GM12874 (cell line): ENCODE measurements at regions not wholly inside any gene's neighbourhood (a gene's known extent, or its start where the extent isn't known, plus 50 kb on each side); places are given as distances from the start of the nearest gene placed in this dataset.

Experiments
- CTCF ChIP-seq: IDR thresholded peaks from 2 replicates; pipeline ENCODE4 v1.5.1; 2011; ENCODE audit warnings: low read depth, mild to moderate bottlenecking, control low read depth, low read length, moderate library complexity; ENCODE audit not compliant: insufficient read depth

DNA sequence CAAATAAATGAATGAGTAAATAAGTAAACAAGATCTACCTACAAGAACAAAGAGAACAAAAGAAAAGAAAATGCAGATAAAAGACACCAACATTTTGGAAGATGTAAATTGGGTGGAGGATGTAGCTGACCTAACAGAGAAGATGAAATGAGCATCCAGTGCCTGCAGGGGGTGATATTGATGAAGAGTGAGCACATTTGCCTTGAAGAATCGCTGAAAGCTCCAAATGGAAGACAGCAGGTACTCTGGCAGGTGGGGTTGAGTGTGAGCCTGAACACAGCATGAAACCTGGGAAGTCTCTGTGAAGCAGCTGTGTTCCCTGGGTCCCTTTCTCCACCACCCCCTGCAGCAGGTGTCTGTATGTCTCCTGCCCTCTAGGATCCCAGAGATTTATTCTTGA lies 125.6 kb downstream of the NXNL2 start:
- TF ChIP-seq CTCF: no peak; the same call in 1 of the 2 replicates

DNA sequence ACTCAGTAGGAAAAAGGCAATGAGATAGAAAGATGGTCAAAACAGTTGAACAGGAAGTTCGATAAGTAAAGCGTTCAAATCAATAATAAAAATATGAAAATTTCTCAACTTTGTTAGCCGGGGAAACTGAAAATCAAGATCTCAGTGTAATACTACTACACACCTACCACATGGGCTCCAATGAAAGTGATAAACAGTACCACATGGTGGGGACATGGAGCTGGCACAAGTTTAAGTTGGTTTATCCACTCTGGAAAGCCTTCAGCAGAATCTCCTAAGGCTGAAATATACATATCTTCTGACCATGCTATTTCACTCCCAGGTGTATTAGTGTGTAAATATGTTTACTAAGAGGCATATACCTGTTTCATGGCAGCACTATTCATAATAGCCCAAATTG lies 126.8 kb downstream of the NXNL2 start:
- no peak for TF ChIP-seq CTCF

- no peak for TF ChIP-seq CTCF
Measured at GRCh38 chr9:88663771-88664419, 128.9 kb downstream of the NXNL2 start.

- no peak for TF ChIP-seq CTCF
Measured at GRCh38 chr9:88664773-88665172, 129.8 kb downstream of the NXNL2 start.

DNA sequence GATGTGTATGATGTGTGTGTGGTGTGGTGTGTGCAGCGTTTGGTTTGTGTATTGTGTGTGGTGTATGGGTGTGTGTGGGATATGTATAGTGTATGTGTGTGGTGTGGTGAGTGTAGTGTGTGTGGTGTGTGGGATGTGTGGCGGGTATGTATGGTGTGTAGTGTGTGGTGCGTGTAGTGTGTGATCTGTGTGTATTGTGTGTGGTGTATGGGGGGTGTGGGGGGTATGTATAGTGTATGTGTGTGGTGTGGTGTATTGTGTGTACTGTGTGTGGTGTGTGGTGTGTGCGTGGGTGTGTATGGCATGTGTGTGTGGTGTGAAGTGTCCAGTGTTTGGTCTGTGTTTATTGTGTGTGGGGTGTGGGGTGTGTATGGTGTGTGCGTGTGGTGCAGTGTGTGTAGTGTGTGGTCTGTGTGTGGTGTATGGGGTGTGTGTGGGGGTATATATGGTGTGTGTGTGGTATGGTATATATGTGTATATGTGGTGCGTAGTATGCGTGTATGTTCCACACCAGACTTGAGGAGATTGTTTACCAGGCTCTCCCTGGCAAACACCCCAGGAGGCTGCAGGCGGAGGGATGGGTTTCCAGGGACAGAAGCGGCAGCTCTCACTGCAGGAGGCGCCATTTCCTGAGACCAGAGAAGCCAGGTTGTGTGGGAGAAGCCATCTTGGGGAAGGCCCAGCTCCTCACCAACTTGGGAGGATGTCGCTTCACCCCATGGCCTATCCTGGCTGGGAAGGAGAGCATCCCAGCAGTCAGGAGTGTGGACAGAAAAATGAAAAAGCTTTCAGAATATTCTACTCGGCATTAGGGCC lies 138.1 kb downstream of the NXNL2 start:
- TF ChIP-seq CTCF: no peak

- no peak for TF ChIP-seq CTCF
Measured at GRCh38 chr9:88673886-88674285, 138.9 kb downstream of the NXNL2 start.

GRCh38 chr9:88676644-88677043 lies 141.7 kb downstream of the NXNL2 start:
- no peak for TF ChIP-seq CTCF
